Fibroblast of the conjunctiva (primary cell): ENCODE measurements at regions not wholly inside any gene's neighbourhood (a gene's known extent, or its start where the extent isn't known, plus 50 kb on each side); places are given as distances from the start of the nearest gene placed in this dataset.
"Not testable (repeated sequence)": the region's sequence is repeated elsewhere in the genome, so short reads cannot be mapped to it uniquely, and the experiment has no call there.

Experiments used
- DNase-seq: peaks from one replicate; pipeline ENCODE4 v3.0.0-alpha.2; 2010; ENCODE audit warnings: low read depth

GRCh38 chr9:32200896-32201295 is 183.5 kb upstream of the ACO1 start:
- no peak for DNase-seq

GRCh38 chr9:32209164-32209563 is 175.3 kb upstream of the ACO1 start:
- not testable (repeated sequence) for DNase-seq

DNA sequence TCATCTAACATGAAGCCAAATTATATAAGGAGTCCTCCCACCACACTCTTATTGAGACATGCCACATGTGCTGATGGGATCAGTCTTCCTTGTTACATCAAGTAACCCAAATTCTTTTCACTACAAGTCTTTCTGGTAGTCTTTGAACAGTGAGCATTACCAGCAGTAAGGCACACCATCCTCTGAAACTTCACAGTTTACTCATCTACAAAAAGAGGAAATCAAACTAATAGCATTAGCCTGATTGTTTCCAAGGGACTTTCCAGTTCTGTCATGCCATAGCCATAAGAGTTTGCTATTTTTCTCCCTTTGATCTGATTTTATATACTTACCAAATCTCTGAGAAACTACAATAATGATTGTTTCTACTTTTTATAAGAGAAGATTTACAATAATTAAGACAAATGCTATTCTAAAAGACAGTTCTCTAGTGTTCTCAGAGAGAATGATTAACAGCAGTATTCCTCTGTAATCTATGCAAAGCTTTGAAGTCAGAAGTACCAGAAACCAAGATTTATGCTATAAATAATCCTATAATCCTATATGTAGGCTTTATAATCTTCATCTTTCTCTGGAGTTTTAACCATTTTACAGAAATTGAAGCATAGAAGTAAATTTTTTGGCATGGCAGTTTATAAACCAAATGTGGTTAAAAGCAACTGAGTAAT is 166.2 kb upstream of the ACO1 start:
- DNase-seq = no peak

GRCh38 chr9:32220750-32221149 is 163.7 kb upstream of the ACO1 start:
- DNase-seq = no peak

GRCh38 chr9:32234451-32234850 is 150.0 kb upstream of the ACO1 start:
- DNase-seq = no peak

- DNase-seq = no peak
Measured at GRCh38 chr9:32247168-32247567, 137.3 kb upstream of the ACO1 start.

DNA sequence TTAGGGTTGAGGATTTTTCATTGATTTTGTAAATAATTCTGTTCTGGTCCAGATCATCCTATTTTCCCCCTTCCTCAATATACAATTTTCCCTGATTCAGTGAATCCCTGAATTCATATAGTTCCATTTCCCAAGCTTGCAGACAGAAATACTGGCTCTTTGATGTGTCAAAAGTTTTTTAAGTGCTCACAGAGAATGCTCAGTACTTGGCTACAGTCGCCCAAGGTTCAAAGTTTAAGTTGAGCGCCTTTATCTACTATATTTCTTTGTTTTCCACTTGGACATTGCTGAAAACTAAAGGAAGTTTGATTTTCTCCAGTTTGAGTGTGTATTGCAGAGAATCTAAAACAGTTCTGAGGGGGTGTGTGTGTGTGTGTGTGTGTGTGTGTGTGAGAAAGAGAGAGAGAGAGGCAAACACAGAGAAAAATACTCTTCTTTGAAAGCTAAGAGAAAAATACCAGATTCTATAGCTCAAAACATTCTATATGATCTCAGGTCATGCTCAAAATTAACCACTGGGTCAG is 136.2 kb upstream of the ACO1 start:
- no peak for DNase-seq

DNA sequence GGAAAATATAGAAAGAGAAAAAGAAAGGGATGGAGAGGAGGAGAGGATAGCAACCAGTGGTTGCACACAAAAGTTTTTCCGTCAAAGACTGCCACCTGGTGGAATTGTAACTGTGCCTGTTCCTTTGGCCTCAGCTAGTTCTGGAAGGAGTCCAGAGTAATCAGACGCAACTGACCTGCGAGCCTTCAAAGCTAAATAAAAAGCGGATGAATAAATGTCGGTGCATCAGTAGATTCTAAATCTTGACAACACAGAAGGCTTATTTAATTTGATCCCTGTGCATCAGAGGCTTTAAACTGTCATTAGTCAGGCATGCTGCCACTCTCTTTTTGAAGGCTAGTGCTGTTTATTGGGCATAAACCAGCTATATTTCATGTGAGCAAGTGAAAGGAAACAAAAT is 132.9 kb upstream of the ACO1 start:
- DNase-seq = peak; percentile 17

- no peak for DNase-seq
Measured at GRCh38 chr9:32253731-32254130, 130.7 kb upstream of the ACO1 start.

GRCh38 chr9:32255026-32255425 is 129.4 kb upstream of the ACO1 start:
- no peak for DNase-seq

GRCh38 chr9:32258482-32258881 is 126.0 kb upstream of the ACO1 start:
- no peak for DNase-seq

DNA sequence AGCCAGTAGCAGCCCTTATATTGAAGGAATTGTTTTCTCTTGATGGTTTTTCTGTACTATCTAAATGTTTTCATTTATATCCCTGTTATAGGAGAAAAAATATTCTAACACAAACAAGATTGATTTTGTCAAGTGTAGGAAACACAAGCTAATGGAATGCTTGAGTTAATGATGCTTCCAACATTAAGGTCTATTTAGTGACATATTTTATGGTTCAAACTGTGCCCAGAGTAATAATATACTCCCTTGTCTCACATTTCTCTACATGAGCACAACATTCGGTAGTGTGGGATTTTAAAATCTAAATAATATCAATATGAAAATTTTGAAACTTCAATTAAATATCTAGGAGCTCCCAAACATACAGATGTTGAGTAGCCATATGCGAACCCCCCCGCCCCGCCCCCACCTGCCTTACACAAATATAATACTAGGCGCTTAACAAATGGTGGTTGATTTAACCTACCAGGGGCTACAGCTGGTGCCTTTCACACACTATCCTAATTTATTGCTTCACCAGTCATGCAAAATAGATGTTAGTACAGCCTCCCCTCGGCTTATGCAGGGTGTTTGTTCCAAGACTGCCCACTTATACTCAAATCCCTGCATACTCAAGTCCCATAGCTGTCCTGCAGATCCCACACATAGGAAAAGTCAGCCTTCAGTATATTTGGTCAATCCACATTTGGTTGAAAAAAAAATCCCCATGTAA is 124.1 kb upstream of the ACO1 start:
- no peak for DNase-seq

DNA sequence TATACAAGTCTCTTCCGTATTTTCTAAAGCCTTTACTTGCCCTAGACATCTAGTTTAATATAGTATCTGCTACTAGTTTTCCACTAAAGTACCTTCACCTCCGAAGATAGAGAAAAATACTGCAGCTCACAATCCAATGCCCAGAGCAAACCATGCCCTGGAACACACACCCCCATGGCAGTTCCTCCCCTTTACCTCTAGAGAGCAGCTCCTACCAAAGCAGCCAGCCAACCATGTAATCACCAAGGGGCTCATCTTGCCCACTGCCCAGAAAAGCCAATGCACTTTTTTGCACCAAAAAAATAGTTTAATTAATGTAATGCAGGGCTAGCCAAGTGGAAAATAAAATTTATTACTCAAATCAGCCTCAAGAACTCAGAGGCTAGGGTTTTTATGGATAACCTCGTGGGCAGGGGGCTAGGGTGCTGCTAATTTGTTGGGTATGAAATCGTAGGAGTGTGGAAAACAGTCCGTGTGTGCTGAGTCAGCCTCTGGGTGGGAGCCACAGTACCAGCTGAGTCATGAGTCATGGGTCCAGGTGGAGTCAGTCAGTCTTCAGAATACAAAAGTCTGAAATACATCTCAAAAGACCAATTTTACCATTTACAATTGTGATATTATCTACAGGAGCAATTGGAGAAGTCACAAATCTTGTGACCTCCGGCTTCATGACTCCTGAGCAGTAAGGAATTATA is 120.1 kb upstream of the ACO1 start:
- DNase-seq = no peak

GRCh38 chr9:32265037-32265436 is 119.4 kb upstream of the ACO1 start:
- DNase-seq = no peak

- DNase-seq = no peak
Measured at GRCh38 chr9:32278991-32279390, 105.5 kb upstream of the ACO1 start.

DNA sequence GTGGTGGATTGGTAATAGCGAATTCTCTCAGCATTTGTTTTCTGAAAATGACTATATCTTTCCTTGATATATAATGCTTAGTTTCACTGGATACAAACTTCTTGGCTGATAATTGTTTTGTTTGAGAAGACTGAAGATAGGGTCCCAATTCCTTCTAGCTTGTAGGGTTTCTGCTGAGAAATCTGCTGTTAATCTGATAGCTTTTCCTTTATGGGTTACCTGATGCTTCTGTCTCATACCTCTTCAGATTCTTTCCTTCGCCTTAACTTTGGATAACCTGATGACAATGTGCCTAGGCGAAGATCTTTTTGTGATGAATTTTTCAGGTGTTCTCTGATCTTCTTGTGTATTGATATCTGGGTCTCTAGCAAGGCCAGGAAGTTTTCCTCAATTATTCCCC is 94.7 kb upstream of the ACO1 start:
- no peak for DNase-seq

DNA sequence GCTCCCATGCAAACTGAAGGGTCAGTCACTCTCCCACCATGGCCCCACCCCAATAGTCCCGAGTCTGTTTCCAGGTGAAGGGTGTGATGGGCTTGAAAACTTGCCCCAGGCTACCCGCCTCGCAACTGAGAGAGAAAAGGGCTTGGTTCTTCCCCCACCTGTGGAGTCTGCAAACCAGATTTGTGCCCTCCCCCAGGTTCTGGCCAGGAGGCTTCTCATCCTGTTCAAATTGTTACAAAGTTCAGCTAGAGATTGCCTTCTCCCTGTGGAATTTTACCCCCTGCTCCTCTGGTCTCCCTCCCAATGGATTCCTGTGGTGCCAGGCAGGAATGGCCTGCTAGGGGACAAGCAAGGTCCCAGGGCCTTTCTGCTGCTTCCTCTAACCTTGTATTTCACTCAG is 93.1 kb upstream of the ACO1 start:
- DNase-seq = no peak

GRCh38 chr9:32292611-32293010 is 91.8 kb upstream of the ACO1 start:
- no peak for DNase-seq

DNA sequence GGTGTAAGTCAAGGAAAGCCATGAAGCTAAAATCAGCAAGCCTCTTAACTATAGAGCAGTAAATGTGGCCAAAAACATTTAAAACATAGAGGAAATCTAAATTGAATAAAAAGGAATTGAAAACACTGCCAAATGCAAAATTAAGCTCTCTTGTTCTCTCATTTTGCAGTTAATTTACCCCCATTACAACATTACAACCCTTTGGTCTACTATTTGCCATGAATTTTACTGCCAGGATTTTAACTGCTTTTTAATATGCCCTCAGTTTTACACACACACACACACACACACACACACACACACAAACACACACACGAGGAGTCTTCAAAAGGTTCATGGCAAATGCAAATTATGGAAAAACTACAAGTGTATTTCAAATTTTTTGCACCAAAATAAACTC is 91.4 kb upstream of the ACO1 start:
- DNase-seq = no peak

- no peak for DNase-seq
Measured at GRCh38 chr9:32294106-32294505, 90.3 kb upstream of the ACO1 start.

- DNase-seq = no peak
Measured at GRCh38 chr9:32300373-32300772, 84.1 kb upstream of the ACO1 start.

GRCh38 chr9:32304495-32304894 is 79.9 kb upstream of the ACO1 start:
- no peak for DNase-seq

DNA sequence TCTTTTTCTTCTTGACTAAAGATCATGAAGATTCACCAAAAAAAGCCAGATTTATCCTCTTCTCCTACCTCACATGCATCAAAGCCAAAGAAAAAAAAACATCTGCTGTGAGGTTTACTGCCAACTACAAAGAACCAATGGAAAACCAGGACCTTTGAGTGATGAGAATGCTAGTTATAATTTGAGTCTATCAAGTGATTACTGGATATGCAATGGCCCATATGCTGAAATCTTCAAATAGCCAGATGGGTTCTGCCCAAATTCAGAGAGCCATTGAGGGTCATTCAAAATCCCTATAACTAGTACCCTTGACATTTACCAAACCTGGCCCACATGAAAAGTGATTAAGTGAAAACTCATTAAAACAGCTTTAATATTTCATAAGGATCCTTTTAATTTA is 78.4 kb upstream of the ACO1 start:
- DNase-seq = no peak
